Stimulated activated naive CD4-positive, alpha-beta T cell treated with Interleukin-2 at 50 U/mL for 16 hours (primary cell): ENCODE measurements at regions not wholly inside any gene's neighbourhood (a gene's known extent, or its start where the extent isn't known, plus 50 kb on each side); places are given as distances from the start of the nearest gene placed in this dataset.
"Not testable (repeated sequence)": the region's sequence is repeated elsewhere in the genome, so short reads cannot be mapped to it uniquely, and the experiment has no call there.

Experiments
- DNase-seq: peaks from one replicate; lab custom pipeline; 2025; lab: John Stamatoyannopoulos, UW

DNA sequence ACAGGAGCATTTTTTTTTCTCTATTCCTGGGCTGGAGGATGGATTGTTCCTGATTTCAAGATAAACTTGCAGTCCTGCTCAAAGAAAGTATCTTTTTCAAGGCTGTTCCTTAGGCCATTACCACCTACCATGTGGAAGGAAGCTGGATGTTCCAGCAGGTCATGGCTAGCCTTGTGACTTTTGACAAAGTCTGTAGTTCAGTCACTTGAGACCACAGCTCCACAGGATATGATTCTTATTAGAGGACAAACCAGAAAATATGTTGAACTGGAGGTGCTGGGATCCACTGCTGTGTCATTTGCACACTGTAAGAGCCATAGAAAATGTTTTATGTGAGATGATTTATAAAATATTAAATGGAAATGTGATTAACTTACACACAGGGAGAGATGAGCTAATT, 184.2 kb upstream of the ACO1 start:
- DNase-seq = no peak

- no peak for DNase-seq
These were observed 183.5 kb upstream of the ACO1 start for GRCh38 chr9:32200896-32201295.

DNA sequence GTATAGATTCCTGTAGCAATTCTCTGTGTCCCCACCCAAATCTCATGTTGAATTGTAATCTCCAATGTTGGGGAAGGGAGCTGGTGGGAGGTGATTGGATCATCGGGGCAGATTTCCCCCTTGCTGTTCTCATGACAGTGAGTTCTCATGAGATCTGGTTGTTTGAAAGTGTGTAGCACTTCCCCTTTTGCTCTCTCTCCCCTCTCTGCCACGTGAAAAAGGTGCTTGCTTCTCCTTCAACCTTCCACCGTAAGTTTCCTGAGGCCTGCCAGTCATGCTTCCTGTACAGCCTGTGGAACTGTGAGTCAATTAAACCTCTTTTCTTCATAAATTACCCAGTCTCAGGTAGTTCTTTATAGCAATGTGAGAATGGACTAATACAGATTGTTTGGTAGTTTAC, 175.3 kb upstream of the ACO1 start:
- DNase-seq = not testable (repeated sequence)

DNA sequence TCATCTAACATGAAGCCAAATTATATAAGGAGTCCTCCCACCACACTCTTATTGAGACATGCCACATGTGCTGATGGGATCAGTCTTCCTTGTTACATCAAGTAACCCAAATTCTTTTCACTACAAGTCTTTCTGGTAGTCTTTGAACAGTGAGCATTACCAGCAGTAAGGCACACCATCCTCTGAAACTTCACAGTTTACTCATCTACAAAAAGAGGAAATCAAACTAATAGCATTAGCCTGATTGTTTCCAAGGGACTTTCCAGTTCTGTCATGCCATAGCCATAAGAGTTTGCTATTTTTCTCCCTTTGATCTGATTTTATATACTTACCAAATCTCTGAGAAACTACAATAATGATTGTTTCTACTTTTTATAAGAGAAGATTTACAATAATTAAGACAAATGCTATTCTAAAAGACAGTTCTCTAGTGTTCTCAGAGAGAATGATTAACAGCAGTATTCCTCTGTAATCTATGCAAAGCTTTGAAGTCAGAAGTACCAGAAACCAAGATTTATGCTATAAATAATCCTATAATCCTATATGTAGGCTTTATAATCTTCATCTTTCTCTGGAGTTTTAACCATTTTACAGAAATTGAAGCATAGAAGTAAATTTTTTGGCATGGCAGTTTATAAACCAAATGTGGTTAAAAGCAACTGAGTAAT, 166.2 kb upstream of the ACO1 start:
- DNase-seq = no peak

GRCh38 chr9:32220750-32221149, 163.7 kb upstream of the ACO1 start:
- DNase-seq = no peak

GRCh38 chr9:32234451-32234850, 150.0 kb upstream of the ACO1 start:
- DNase-seq = no peak

DNA sequence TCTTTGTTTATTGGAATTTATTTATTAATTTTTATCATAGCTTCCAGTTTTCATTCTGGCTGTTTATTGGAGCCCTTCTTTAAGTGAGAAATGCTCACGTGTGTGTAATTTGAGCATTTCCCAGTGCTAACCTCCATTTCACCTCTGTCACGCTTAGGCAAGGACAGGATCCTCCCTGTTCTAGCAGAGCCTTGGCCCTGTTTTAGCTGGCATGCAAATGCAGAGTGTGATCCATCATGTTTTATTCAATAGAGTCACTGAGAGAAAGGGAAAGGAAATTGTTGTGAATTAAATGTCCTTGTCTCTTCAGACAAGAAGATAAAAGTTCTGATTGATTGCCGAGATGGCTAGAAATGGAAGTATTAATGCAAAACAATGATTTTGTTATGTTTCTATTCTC, 137.3 kb upstream of the ACO1 start:
- no peak for DNase-seq

DNA sequence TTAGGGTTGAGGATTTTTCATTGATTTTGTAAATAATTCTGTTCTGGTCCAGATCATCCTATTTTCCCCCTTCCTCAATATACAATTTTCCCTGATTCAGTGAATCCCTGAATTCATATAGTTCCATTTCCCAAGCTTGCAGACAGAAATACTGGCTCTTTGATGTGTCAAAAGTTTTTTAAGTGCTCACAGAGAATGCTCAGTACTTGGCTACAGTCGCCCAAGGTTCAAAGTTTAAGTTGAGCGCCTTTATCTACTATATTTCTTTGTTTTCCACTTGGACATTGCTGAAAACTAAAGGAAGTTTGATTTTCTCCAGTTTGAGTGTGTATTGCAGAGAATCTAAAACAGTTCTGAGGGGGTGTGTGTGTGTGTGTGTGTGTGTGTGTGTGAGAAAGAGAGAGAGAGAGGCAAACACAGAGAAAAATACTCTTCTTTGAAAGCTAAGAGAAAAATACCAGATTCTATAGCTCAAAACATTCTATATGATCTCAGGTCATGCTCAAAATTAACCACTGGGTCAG, 136.2 kb upstream of the ACO1 start:
- no peak for DNase-seq

- peak; percentile 8 for DNase-seq
These were observed 132.9 kb upstream of the ACO1 start for GRCh38 chr9:32251539-32251938.

- DNase-seq = no peak
These were observed 130.7 kb upstream of the ACO1 start for GRCh38 chr9:32253731-32254130.

GRCh38 chr9:32255026-32255425, 129.4 kb upstream of the ACO1 start:
- no peak for DNase-seq

- no peak for DNase-seq
These were observed 126.0 kb upstream of the ACO1 start for GRCh38 chr9:32258482-32258881.

GRCh38 chr9:32260151-32260862, 124.1 kb upstream of the ACO1 start:
- DNase-seq = no peak

DNA sequence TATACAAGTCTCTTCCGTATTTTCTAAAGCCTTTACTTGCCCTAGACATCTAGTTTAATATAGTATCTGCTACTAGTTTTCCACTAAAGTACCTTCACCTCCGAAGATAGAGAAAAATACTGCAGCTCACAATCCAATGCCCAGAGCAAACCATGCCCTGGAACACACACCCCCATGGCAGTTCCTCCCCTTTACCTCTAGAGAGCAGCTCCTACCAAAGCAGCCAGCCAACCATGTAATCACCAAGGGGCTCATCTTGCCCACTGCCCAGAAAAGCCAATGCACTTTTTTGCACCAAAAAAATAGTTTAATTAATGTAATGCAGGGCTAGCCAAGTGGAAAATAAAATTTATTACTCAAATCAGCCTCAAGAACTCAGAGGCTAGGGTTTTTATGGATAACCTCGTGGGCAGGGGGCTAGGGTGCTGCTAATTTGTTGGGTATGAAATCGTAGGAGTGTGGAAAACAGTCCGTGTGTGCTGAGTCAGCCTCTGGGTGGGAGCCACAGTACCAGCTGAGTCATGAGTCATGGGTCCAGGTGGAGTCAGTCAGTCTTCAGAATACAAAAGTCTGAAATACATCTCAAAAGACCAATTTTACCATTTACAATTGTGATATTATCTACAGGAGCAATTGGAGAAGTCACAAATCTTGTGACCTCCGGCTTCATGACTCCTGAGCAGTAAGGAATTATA, 120.1 kb upstream of the ACO1 start:
- no peak for DNase-seq

DNA sequence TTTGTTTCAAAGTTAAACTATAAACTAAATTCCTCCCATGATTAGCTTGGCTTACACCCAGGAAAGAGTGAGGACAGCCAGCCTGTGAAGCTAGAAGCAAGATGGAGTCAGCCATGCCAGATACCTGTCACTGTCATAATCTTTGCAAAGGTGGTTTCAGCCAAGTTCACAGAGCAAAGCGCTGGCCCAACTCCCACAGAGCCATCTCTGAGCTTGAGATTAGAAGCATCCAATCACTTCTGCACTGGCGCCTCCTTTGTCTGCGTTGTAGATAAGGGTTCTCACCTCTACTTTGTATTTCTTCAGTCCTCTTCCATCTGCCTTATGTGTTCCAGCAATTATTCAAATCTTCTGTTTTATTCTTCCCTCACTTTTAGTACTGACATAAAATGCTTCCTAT, 119.4 kb upstream of the ACO1 start:
- no peak for DNase-seq

DNA sequence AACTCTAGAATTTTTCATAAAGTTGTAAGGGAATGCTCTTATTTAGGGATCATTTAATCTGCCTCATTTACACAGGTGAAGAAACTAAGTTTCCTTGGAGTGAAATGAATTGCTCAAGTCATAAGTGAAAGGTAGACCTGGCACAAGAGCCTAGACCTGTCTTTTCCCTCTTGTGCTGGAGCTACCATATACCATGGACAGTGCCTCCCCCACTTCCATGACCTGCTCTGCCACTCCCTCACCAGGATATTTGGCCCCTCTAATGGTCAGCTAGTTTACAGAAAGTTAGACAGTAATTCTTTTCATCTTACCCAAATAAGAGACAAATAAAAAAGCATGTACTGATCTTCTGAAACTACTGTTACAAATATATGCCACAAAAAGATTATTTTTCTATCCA, 105.5 kb upstream of the ACO1 start:
- no peak for DNase-seq

DNA sequence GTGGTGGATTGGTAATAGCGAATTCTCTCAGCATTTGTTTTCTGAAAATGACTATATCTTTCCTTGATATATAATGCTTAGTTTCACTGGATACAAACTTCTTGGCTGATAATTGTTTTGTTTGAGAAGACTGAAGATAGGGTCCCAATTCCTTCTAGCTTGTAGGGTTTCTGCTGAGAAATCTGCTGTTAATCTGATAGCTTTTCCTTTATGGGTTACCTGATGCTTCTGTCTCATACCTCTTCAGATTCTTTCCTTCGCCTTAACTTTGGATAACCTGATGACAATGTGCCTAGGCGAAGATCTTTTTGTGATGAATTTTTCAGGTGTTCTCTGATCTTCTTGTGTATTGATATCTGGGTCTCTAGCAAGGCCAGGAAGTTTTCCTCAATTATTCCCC, 94.7 kb upstream of the ACO1 start:
- no peak for DNase-seq

GRCh38 chr9:32291370-32291769, 93.1 kb upstream of the ACO1 start:
- no peak for DNase-seq

GRCh38 chr9:32292611-32293010, 91.8 kb upstream of the ACO1 start:
- no peak for DNase-seq

- no peak for DNase-seq
These were observed 91.4 kb upstream of the ACO1 start for GRCh38 chr9:32293091-32293490.

DNA sequence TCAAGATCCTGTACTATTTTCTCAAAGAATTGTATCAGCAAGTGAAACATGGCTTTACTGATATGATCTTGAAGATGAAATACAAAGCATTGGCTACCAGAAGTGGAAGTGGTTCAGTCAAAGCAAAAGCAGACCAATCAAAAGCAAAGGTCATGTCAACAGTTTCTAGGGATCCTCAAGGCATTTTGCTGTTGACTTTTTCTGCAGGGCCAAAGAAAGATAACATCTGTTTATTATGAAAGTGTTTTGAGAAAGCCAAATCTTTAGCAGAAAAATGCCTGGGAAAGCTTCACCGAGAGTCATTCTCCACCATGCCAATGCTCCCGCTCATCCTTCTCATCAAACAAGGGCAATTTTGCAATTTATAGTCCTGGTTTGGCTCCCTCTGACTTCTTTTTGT, 90.3 kb upstream of the ACO1 start:
- DNase-seq = no peak

GRCh38 chr9:32300373-32300772, 84.1 kb upstream of the ACO1 start:
- DNase-seq = no peak

DNA sequence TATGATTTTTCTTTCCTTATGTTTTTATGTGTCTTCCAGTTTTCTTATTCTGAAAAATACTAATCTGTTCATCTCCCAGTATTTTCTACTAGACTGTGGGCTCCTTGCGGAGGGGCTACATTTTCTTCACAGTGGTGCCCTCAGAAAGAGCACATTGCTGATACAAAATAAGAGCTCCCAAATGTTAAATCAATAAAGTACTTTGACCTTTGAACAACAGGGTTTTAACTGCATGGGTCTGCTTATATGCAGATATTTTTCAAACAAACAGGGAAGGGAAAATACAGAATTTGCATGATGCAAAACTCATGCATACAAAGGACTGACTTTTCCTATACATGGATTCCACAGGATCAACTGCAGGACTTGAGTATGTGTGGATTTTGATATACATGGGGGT, 79.9 kb upstream of the ACO1 start:
- no peak for DNase-seq
